ENCODE measurements at regions not wholly inside any gene's neighbourhood (a gene's known extent, or its start where the extent isn't known, plus 50 kb on each side); places are given as distances from the start of the nearest gene placed in this dataset.

GRCh38 chr3:18835021-18835420 lies 313.3 kb upstream of the KCNH8 start:
- Mint-ChIP-seq H3K27ac (peak overlapping the region in 1 of 9 donors; percentile 5), H3K4me3 (no peak overlapping the region), H3K36me3 (no peaks in the 10 kb centered on the region), H3K9me3 (peaks cover 0 to 1% (median 0%) of the 10 kb centered on the region in 11 donors), H3K27me3 (no peaks in the 10 kb centered on the region), H3K4me1 (peaks cover 8 to 57% (median 43%) of the 10 kb centered on the region in 7 donors)
- DNase-seq (no peak), ATAC-seq (no peak)
- no peaks in the 10 kb centered on the region for H3K27me3 ChIP-seq (ENCODE audit: control insufficient read depth in 2 of 2, insufficient read depth in 2 of 2, low read length in 2 of 2)
- no peaks in the 10 kb centered on the region for H3K9me3 ChIP-seq (ENCODE audit: control insufficient read depth in 2 of 3, low read length in 3 of 3)
- H3K4me3 ChIP-seq (ENCODE audit: low read length) = no peak overlapping the region
- intact Hi-C loops (cut with micrococcal nuclease) = no loop called here
- ChIA-PET POLR2A (no interaction called here), CTCF (interaction anchor here (0.6 kb wide), 1 partner anchor 275 kb away, joined by 3 read pairs; no protein-coding TSS in a partner anchor)
- no peak overlapping the region for H3K27ac ChIP-seq (ENCODE audit: low read depth, low read length)
- no peaks in the 10 kb centered on the region for H3K36me3 ChIP-seq (ENCODE audit: control insufficient read depth in 2 of 3, insufficient read depth in 3 of 3, low read length in 3 of 3)
- H3K4me1 ChIP-seq (ENCODE audit: control insufficient read depth in 2 of 2, insufficient read depth in 2 of 2, low read length in 2 of 2) = peaks cover 0 to 2% of the 10 kb centered on the region in 2 donors

- peak overlapping the region in 1 of 10 donors; percentile 48 for H3K4me3 Mint-ChIP-seq
- Histone ChIP-seq H3K4me1 (ENCODE audit: control insufficient read depth in 2 of 2, insufficient read depth in 2 of 2, low read length in 2 of 2) (peaks cover 0 to 8% of the 10 kb centered on the region in 2 donors), H3K27me3 (ENCODE audit: control insufficient read depth in 2 of 2, insufficient read depth in 2 of 2, low read length in 2 of 2) (no peaks in the 10 kb centered on the region), H3K27ac (ENCODE audit: low read depth, low read length) (no peak overlapping the region), H3K36me3 (ENCODE audit: control insufficient read depth in 2 of 3, insufficient read depth in 3 of 3, low read length in 3 of 3) (no peaks in the 10 kb centered on the region), H3K9me3 (ENCODE audit: control insufficient read depth in 2 of 3, low read length in 3 of 3) (no peaks in the 10 kb centered on the region), H3K4me3 (ENCODE audit: low read length) (no peak overlapping the region)
- DNase-seq (peak in 3 of 9 donors; percentile 25 to 41 (median 34)), ATAC-seq (no peak)
- CTCF ChIA-PET = no interaction called here
- POLR2A ChIA-PET = interaction anchor here (0.7 kb wide), 1 partner anchor 64 kb away, joined by 3 read pairs; no protein-coding TSS in a partner anchor
- H3K27ac Mint-ChIP-seq = no peak overlapping the region
- H3K36me3 Mint-ChIP-seq = no peaks in the 10 kb centered on the region
- peaks cover 0 to 4% (median 0%) of the 10 kb centered on the region in 11 donors for H3K9me3 Mint-ChIP-seq
- H3K4me1 Mint-ChIP-seq = peaks cover 0 to 31% (median 20%) of the 10 kb centered on the region in 7 donors
- intact Hi-C loops (cut with micrococcal nuclease) = loop anchor here in 1 of 2 donors (2.0 kb wide), 1 partner anchor 43 kb away; no protein-coding TSS in a partner anchor
- H3K27me3 Mint-ChIP-seq = no peaks in the 10 kb centered on the region
These were observed 318.2 kb upstream of the KCNH8 start for GRCh38 chr3:18830087-18830486.

- intact Hi-C loops (cut with micrococcal nuclease) = no loop called here
These were observed 319.7 kb upstream of the KCNH8 start for GRCh38 chr3:18828637-18829036.

GRCh38 chr3:18827664-18828063 lies 320.6 kb upstream of the KCNH8 start:
- CTCF ChIA-PET = no interaction called here
- Mint-ChIP-seq H3K9me3 (peaks cover 0 to 4% (median 0%) of the 10 kb centered on the region in 11 donors), H3K27ac (peak overlapping the region in 1 of 9 donors; percentile 0), H3K4me3 (no peak overlapping the region), H3K4me1 (peaks cover 0 to 31% (median 20%) of the 10 kb centered on the region in 7 donors), H3K36me3 (no peaks in the 10 kb centered on the region), H3K27me3 (no peaks in the 10 kb centered on the region)
- H3K27ac ChIP-seq (ENCODE audit: low read depth, low read length) = no peak overlapping the region
- H3K9me3 ChIP-seq (ENCODE audit: control insufficient read depth in 2 of 3, low read length in 3 of 3) = no peaks in the 10 kb centered on the region
- H3K36me3 ChIP-seq (ENCODE audit: control insufficient read depth in 2 of 3, insufficient read depth in 3 of 3, low read length in 3 of 3) = no peaks in the 10 kb centered on the region
- H3K4me1 ChIP-seq (ENCODE audit: control insufficient read depth in 2 of 2, insufficient read depth in 2 of 2, low read length in 2 of 2) = peaks cover 0 to 8% of the 10 kb centered on the region in 2 donors
- H3K4me3 ChIP-seq (ENCODE audit: low read length) = no peak overlapping the region
- DNase-seq (peak in 4 of 9 donors; percentile 7 to 31 (median 28)), ATAC-seq (no peak)
- H3K27me3 ChIP-seq (ENCODE audit: control insufficient read depth in 2 of 2, insufficient read depth in 2 of 2, low read length in 2 of 2) = no peaks in the 10 kb centered on the region
- POLR2A ChIA-PET = interaction anchor here (0.7 kb wide), 1 partner anchor 37 kb away, joined by 3 read pairs; no protein-coding TSS in a partner anchor
- intact Hi-C loops (cut with micrococcal nuclease) = no loop called here

More at GRCh38 chr3:18828637-18829036, 319.7 kb upstream of the KCNH8 start:
- peaks cover 0 to 31% (median 20%) of the 10 kb centered on the region in 7 donors for H3K4me1 Mint-ChIP-seq
- ChIA-PET POLR2A (interaction anchor here (0.7 kb wide), 1 partner anchor 852 kb away, joined by 3 read pairs; no protein-coding TSS in a partner anchor), CTCF (no interaction called here)
- Histone ChIP-seq H3K4me3 (ENCODE audit: low read length) (no peak overlapping the region), H3K9me3 (ENCODE audit: control insufficient read depth in 2 of 3, low read length in 3 of 3) (no peaks in the 10 kb centered on the region), H3K27ac (ENCODE audit: low read depth, low read length) (no peak overlapping the region), H3K27me3 (ENCODE audit: control insufficient read depth in 2 of 2, insufficient read depth in 2 of 2, low read length in 2 of 2) (no peaks in the 10 kb centered on the region), H3K4me1 (ENCODE audit: control insufficient read depth in 2 of 2, insufficient read depth in 2 of 2, low read length in 2 of 2) (peaks cover 0 to 8% of the 10 kb centered on the region in 2 donors), H3K36me3 (ENCODE audit: control insufficient read depth in 2 of 3, insufficient read depth in 3 of 3, low read length in 3 of 3) (no peaks in the 10 kb centered on the region)
- peaks cover 0 to 4% (median 0%) of the 10 kb centered on the region in 11 donors for H3K9me3 Mint-ChIP-seq
- no peak overlapping the region for H3K27ac Mint-ChIP-seq
- no peak overlapping the region for H3K4me3 Mint-ChIP-seq
- no peak for ATAC-seq
- no peak for DNase-seq
- no peaks in the 10 kb centered on the region for H3K27me3 Mint-ChIP-seq
- H3K36me3 Mint-ChIP-seq = no peaks in the 10 kb centered on the region

- DNase-seq = no peak
These were observed 322.6 kb upstream of the KCNH8 start for GRCh38 chr3:18825665-18826064.

GRCh38 chr3:18813300-18813699 lies 335.0 kb upstream of the KCNH8 start:
- ATAC-seq (no peak), DNase-seq (no peak)
- ChIA-PET CTCF (no interaction called here), POLR2A (no interaction called here)
- intact Hi-C loops (cut with micrococcal nuclease) = no loop called here
- peaks cover 0 to 3% (median 0%) of the 10 kb centered on the region in 5 donors for H3K36me3 Mint-ChIP-seq
- H3K27me3 Mint-ChIP-seq = no peaks in the 10 kb centered on the region
- no peaks in the 10 kb centered on the region for H3K9me3 ChIP-seq (ENCODE audit: control insufficient read depth in 2 of 3, low read length in 3 of 3)
- peaks cover 0 to 13% (median 4%) of the 10 kb centered on the region in 7 donors for H3K4me1 Mint-ChIP-seq
- H3K27ac Mint-ChIP-seq = no peak overlapping the region
- no peaks in the 10 kb centered on the region for H3K27me3 ChIP-seq (ENCODE audit: control insufficient read depth in 2 of 2, insufficient read depth in 2 of 2, low read length in 2 of 2)
- H3K4me1 ChIP-seq (ENCODE audit: control insufficient read depth in 2 of 2, insufficient read depth in 2 of 2, low read length in 2 of 2) = no peaks in the 10 kb centered on the region
- no peak overlapping the region for H3K4me3 Mint-ChIP-seq
- H3K9me3 Mint-ChIP-seq = peaks cover 0 to 9% (median 4%) of the 10 kb centered on the region in 11 donors
- H3K4me3 ChIP-seq (ENCODE audit: low read length) = no peak overlapping the region
- H3K27ac ChIP-seq (ENCODE audit: low read depth, low read length) = no peak overlapping the region
- H3K36me3 ChIP-seq (ENCODE audit: control insufficient read depth in 2 of 3, insufficient read depth in 3 of 3, low read length in 3 of 3) = no peaks in the 10 kb centered on the region

More at GRCh38 chr3:18825665-18826064, 322.6 kb upstream of the KCNH8 start:
- Mint-ChIP-seq H3K27me3 (no peaks in the 10 kb centered on the region), H3K4me1 (peaks cover 0 to 24% (median 18%) of the 10 kb centered on the region in 7 donors), H3K4me3 (no peak overlapping the region), H3K27ac (no peak overlapping the region), H3K9me3 (peaks cover 0 to 5% (median 0%) of the 10 kb centered on the region in 11 donors), H3K36me3 (peaks cover 0 to 4% (median 0%) of the 10 kb centered on the region in 5 donors)
- H3K36me3 ChIP-seq (ENCODE audit: control insufficient read depth in 2 of 3, insufficient read depth in 3 of 3, low read length in 3 of 3) = no peaks in the 10 kb centered on the region
- ChIA-PET CTCF (no interaction called here), POLR2A (no interaction called here)
- no peak overlapping the region for H3K27ac ChIP-seq (ENCODE audit: low read depth, low read length)
- no peaks in the 10 kb centered on the region for H3K27me3 ChIP-seq (ENCODE audit: control insufficient read depth in 2 of 2, insufficient read depth in 2 of 2, low read length in 2 of 2)
- H3K4me3 ChIP-seq (ENCODE audit: low read length) = no peak overlapping the region
- intact Hi-C loops (cut with micrococcal nuclease) = loop anchor here (2.0 kb wide), 1 partner anchor 35 kb away; no protein-coding TSS in a partner anchor
- peaks cover 0 to 8% of the 10 kb centered on the region in 2 donors for H3K4me1 ChIP-seq (ENCODE audit: control insufficient read depth in 2 of 2, insufficient read depth in 2 of 2, low read length in 2 of 2)
- no peak for ATAC-seq
- no peaks in the 10 kb centered on the region for H3K9me3 ChIP-seq (ENCODE audit: control insufficient read depth in 2 of 3, low read length in 3 of 3)

- H3K4me1 Mint-ChIP-seq = peaks cover 0 to 13% (median 4%) of the 10 kb centered on the region in 7 donors
- no peak overlapping the region for H3K27ac Mint-ChIP-seq
- H3K4me3 Mint-ChIP-seq = no peak overlapping the region
- H3K27me3 ChIP-seq (ENCODE audit: control insufficient read depth in 2 of 2, insufficient read depth in 2 of 2, low read length in 2 of 2) = no peaks in the 10 kb centered on the region
- H3K4me1 ChIP-seq (ENCODE audit: control insufficient read depth in 2 of 2, insufficient read depth in 2 of 2, low read length in 2 of 2) = no peaks in the 10 kb centered on the region
- no peaks in the 10 kb centered on the region for H3K36me3 ChIP-seq (ENCODE audit: control insufficient read depth in 2 of 3, insufficient read depth in 3 of 3, low read length in 3 of 3)
- POLR2A ChIA-PET = no interaction called here
- H3K4me3 ChIP-seq (ENCODE audit: low read length) = no peak overlapping the region
- H3K9me3 ChIP-seq (ENCODE audit: control insufficient read depth in 2 of 3, low read length in 3 of 3) = no peaks in the 10 kb centered on the region
- H3K36me3 Mint-ChIP-seq = peaks cover 0 to 3% (median 0%) of the 10 kb centered on the region in 5 donors
- peaks cover 0 to 8% (median 0%) of the 10 kb centered on the region in 11 donors for H3K9me3 Mint-ChIP-seq
- H3K27me3 Mint-ChIP-seq = no peaks in the 10 kb centered on the region
- CTCF ChIA-PET = no interaction called here
- intact Hi-C loops (cut with micrococcal nuclease) = no loop called here
- no peak overlapping the region for H3K27ac ChIP-seq (ENCODE audit: low read depth, low read length)
- DNase-seq (no peak), ATAC-seq (no peak)
These were observed 336.0 kb upstream of the KCNH8 start for GRCh38 chr3:18812316-18812715.
